ENCODE measurements at regions not wholly inside any gene's neighbourhood (a gene's known extent, or its start where the extent isn't known, plus 50 kb on each side); places are given as distances from the start of the nearest gene placed in this dataset.

DNA sequence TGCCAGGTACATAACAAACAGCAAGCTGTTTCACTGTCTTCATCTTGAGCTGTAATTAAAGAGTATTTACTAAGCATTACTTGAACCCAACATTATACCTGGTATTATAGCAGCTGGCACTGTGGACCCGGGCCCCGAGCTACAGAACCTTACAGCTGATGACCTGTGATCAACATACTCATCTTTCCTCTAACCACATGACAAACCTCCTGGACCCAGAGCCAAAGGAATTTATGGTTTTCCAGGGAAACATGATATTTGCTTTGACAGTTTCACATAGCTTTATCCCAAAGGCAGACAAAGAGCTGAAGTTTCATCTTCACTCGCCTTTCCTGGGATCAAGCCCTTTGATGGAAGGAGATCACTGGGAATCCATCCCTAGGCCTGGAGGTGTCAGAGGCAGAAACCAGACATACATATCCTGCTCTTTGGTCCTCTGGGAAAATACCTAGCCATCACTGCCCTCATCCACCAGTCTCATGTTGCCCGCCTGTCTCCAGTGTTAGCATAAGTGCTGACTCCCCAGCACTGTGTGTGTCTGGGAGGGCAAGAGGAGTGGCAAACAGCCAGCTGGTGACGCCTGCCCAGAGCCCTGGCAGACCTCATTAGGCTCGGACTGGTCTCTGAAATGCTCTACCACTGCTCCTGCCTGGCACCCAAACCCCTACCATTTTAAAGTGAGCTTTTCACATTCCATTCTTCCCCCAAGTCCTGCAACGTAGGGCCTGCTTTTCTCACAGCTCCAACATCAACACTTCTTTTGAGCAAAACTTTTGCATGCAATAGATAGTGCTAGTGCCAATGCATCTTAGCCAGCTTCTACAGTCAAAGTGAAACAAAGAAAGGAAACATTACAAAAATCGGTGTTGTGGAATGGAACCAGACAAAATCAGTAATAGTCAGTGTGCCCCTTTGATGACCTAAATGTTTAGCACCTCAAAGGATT is 138.8 kb upstream of the CTAGE1 start:
- Histone ChIP-seq H3K9me3 (ENCODE audit: control insufficient read depth in 2 of 3, insufficient read depth in 1 of 3, low read length in 3 of 3) (no peaks in the 10 kb centered on the region), H3K4me3 (ENCODE audit: low read length in 3 of 3) (no peak overlapping the region), H3K36me3 (ENCODE audit: control insufficient read depth in 2 of 3, insufficient read depth in 3 of 3, low read length in 3 of 3) (no peaks in the 10 kb centered on the region), H3K27ac (ENCODE audit: low read depth in 2 of 2, low read length in 2 of 2) (no peak overlapping the region), H3K9ac (ENCODE audit: low read length in 3 of 3) (no peak overlapping the region), H3K4me1 (ENCODE audit: control insufficient read depth in 2 of 3, insufficient read depth in 2 of 3, low read depth in 1 of 3, low read length in 3 of 3) (no peaks in the 10 kb centered on the region), H3K27me3 (ENCODE audit: control insufficient read depth, insufficient read depth, low read length) (peaks cover 4% of the 10 kb centered on the region)
- DNase-seq = peak in 4 of 5 donors; percentile 32 to 43 (median 37)
- intact Hi-C loops (cut with DNase I) = no loop called here
- TF ChIP-seq, protein P1, sequence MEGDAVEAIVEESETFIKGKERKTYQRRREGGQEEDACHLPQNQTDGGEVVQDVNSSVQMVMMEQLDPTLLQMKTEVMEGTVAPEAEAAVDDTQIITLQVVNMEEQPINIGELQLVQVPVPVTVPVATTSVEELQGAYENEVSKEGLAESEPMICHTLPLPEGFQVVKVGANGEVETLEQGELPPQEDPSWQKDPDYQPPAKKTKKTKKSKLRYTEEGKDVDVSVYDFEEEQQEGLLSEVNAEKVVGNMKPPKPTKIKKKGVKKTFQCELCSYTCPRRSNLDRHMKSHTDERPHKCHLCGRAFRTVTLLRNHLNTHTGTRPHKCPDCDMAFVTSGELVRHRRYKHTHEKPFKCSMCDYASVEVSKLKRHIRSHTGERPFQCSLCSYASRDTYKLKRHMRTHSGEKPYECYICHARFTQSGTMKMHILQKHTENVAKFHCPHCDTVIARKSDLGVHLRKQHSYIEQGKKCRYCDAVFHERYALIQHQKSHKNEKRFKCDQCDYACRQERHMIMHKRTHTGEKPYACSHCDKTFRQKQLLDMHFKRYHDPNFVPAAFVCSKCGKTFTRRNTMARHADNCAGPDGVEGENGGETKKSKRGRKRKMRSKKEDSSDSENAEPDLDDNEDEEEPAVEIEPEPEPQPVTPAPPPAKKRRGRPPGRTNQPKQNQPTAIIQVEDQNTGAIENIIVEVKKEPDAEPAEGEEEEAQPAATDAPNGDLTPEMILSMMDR (IDR thresholded peaks at IDR 0.05; ENCODE audit: borderline replicate concordance, extremely low read depth, insufficient read depth) = no peak
- FAIRE-seq = no peak

DNA sequence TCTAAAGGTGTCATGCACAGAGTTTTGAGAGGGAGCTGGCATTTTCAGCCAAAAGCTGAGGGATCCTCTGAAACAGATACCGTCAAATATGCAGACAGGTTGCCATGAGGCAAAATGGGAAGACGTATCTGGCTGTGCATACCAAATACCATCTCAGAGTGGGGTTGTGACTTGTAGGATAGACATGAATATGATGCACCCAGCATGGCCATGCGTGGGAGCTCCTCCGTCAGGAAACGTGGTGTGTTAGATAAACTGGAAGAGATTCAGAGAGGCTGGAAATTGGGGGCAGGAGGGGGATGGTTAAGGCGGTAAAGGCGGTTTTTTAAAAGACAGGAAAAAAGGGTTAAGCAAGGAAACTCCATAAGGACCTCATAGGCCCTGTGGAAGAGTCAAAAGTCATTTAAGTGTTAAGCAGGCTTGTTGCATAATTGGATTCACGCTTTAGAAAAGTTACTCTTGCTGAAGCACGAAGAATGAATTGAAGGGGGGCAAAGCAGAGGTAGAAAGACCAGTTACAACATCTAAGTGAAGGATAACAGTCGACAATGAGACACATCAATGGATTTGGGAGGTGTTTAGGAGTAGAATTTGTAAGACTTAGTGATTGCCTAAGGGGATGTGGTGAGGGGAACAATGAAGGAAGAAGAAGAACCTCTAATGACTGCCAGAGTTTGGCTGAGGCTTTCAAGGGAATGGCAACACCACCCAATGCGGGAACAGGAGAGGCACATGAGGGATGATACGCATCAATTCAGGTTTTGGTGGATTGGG is 139.6 kb upstream of the CTAGE1 start:
- Histone ChIP-seq H3K4me3 (ENCODE audit: low read length in 3 of 3) (no peak overlapping the region), H3K27me3 (ENCODE audit: control insufficient read depth, insufficient read depth, low read length) (peaks cover 7% of the 10 kb centered on the region), H3K27ac (ENCODE audit: low read depth in 2 of 2, low read length in 2 of 2) (no peak overlapping the region), H3K9me3 (ENCODE audit: control insufficient read depth in 2 of 3, insufficient read depth in 1 of 3, low read length in 3 of 3) (no peaks in the 10 kb centered on the region), H3K9ac (ENCODE audit: low read length in 3 of 3) (no peak overlapping the region), H3K4me1 (ENCODE audit: control insufficient read depth in 2 of 3, insufficient read depth in 2 of 3, low read depth in 1 of 3, low read length in 3 of 3) (no peaks in the 10 kb centered on the region), H3K36me3 (ENCODE audit: control insufficient read depth in 2 of 3, insufficient read depth in 3 of 3, low read length in 3 of 3) (no peaks in the 10 kb centered on the region)
- DNase-seq (no peak), FAIRE-seq (no peak)
- TF ChIP-seq, protein P1 (IDR thresholded peaks at IDR 0.05; ENCODE audit: borderline replicate concordance, extremely low read depth, insufficient read depth) = no peak
- intact Hi-C loops (cut with DNase I) = no loop called here

DNA sequence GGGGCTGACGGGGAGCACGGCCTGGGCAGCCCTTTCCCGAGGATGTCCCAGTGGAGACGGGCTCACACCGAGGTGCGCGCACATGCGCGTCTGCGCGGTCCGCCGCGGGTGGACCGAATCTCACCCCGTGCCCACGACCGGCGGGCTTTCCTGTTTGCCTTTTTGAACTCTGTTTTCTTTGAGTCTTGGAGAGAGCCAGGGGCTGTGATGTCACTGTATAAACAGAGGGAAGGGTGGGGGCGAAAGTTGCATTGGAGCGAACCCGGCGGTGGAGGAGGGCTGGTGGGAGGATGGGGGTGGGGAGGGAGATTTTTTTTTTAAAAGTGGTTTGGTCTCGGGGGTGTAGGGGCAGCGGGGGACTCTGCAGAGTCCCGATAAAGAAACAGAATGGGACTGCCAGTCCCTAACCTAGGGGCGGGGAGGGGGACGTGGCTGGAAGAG is 141.2 kb upstream of the CTAGE1 start:
- peak overlapping the region in 2 of 3 donors; percentile 10 to 57 for H3K4me3 ChIP-seq (ENCODE audit: low read length in 3 of 3)
- FAIRE-seq = no peak
- H3K27ac ChIP-seq (ENCODE audit: low read depth in 2 of 2, low read length in 2 of 2) = peak overlapping the region in 1 of 2 donors; percentile 56
- intact Hi-C loops (cut with DNase I) = no loop called here
- peak; percentile 72 to 90 (median 81) for DNase-seq
- peaks cover 14% of the 10 kb centered on the region for H3K27me3 ChIP-seq (ENCODE audit: control insufficient read depth, insufficient read depth, low read length)
- TF ChIP-seq, protein P1 (IDR thresholded peaks at IDR 0.05; ENCODE audit: borderline replicate concordance, extremely low read depth, insufficient read depth) = no peak
- no peaks in the 10 kb centered on the region for H3K36me3 ChIP-seq (ENCODE audit: control insufficient read depth in 2 of 3, insufficient read depth in 3 of 3, low read length in 3 of 3)
- no peak overlapping the region for H3K9ac ChIP-seq (ENCODE audit: low read length in 3 of 3)
- no peaks in the 10 kb centered on the region for H3K9me3 ChIP-seq (ENCODE audit: control insufficient read depth in 2 of 3, insufficient read depth in 1 of 3, low read length in 3 of 3)
- no peaks in the 10 kb centered on the region for H3K4me1 ChIP-seq (ENCODE audit: control insufficient read depth in 2 of 3, insufficient read depth in 2 of 3, low read depth in 1 of 3, low read length in 3 of 3)
